SU-DHL-6 (cell line): ENCODE measurements at regions not wholly inside any gene's neighbourhood (a gene's known extent, or its start where the extent isn't known, plus 50 kb on each side); places are given as distances from the start of the nearest gene placed in this dataset.
"Not testable (repeated sequence)": the region's sequence is repeated elsewhere in the genome, so short reads cannot be mapped to it uniquely, and the experiment has no call there.

Experiments
- EZH2phosphoT487 ChIP-seq: fragments of 200-600 bp; sonication (generic), shearing (Covaris generic); conservative IDR thresholded peaks from 2 replicates; pipeline ENCODE4 v1.6.1; 2018; ENCODE audit warnings: mild to moderate bottlenecking, antibody characterized with exemption, low read length, moderate library complexity, mixed read lengths
- TF ChIP-seq, protein P1 (sequence below): fragments of 200-600 bp; sonication (generic); IDR thresholded peaks from one replicate; pipeline ENCODE4 v1.5.1; 2017; ENCODE audit warnings: antibody characterized with exemption, mild to moderate bottlenecking, low read length, moderate library complexity; ENCODE audit not compliant: insufficient read depth, poor library complexity, severe bottlenecking

DNA sequence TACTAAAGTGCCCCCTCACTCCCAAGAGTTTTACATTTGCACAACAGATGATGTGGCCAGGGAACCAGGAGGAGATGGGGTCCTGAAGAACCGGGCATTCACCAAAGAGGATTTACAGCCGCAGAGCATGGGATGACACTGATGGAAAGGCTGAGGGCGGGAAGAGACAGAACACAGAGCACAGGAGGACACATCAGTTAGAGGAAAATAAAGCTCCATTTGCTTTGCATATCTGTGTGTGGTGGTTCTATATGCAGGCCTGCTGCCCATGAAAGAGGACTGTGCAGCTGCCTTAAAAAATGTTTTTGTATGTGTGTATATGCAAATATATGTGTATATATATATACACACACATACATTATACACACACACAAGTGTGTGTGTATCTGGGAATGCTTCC lies 320.8 kb upstream of the CHRNA7 start:
- TF ChIP-seq, protein P1, sequence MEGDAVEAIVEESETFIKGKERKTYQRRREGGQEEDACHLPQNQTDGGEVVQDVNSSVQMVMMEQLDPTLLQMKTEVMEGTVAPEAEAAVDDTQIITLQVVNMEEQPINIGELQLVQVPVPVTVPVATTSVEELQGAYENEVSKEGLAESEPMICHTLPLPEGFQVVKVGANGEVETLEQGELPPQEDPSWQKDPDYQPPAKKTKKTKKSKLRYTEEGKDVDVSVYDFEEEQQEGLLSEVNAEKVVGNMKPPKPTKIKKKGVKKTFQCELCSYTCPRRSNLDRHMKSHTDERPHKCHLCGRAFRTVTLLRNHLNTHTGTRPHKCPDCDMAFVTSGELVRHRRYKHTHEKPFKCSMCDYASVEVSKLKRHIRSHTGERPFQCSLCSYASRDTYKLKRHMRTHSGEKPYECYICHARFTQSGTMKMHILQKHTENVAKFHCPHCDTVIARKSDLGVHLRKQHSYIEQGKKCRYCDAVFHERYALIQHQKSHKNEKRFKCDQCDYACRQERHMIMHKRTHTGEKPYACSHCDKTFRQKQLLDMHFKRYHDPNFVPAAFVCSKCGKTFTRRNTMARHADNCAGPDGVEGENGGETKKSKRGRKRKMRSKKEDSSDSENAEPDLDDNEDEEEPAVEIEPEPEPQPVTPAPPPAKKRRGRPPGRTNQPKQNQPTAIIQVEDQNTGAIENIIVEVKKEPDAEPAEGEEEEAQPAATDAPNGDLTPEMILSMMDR = not testable (repeated sequence)
- not testable (repeated sequence) for TF ChIP-seq EZH2phosphoT487
